ENCODE measurements at regions not wholly inside any gene's neighbourhood (a gene's known extent, or its start where the extent isn't known, plus 50 kb on each side); places are given as distances from the start of the nearest gene placed in this dataset.

- DNase-seq (ENCODE audit: low read depth in 6 of 9, low spot score in 9 of 9), result no peak
- no peak overlapping the region for H3K4me3 ChIP-seq (ENCODE audit: low read length in 2 of 2)
- H3K4me1 ChIP-seq (ENCODE audit: control insufficient read depth in 2 of 2, insufficient read depth in 2 of 2, low read length in 2 of 2), result peaks cover 0 to 2% of the 10 kb centered on the region in 2 donors
- H3K27ac ChIP-seq (ENCODE audit: low read depth in 1 of 2, low read length in 1 of 2), result no peak overlapping the region
- no peaks in the 10 kb centered on the region for H3K36me3 ChIP-seq (ENCODE audit: control insufficient read depth in 2 of 2, insufficient read depth in 2 of 2, low read length in 1 of 2)
- WGBS, result 97% methylated on average over 1 of the region's 1 CpG
- no peaks in the 10 kb centered on the region for H3K9me3 ChIP-seq (ENCODE audit: control insufficient read depth in 2 of 2, insufficient read depth in 1 of 2, low read length in 1 of 2)
- no peaks in the 10 kb centered on the region for H3K27me3 ChIP-seq (ENCODE audit: control insufficient read depth in 2 of 2, insufficient read depth in 1 of 2, low read length in 1 of 2)
Observed at GRCh38 chr5:68140763-68141162, 74.8 kb upstream of the PIK3R1 start.

GRCh38 chr5:68139611-68140441 is 75.7 kb upstream of the PIK3R1 start:
- H3K4me1 ChIP-seq (ENCODE audit: control insufficient read depth in 2 of 2, insufficient read depth in 2 of 2, low read length in 2 of 2), result peaks cover 0 to 2% of the 10 kb centered on the region in 2 donors
- no peaks in the 10 kb centered on the region for H3K36me3 ChIP-seq (ENCODE audit: control insufficient read depth in 2 of 2, insufficient read depth in 2 of 2, low read length in 1 of 2)
- H3K27me3 ChIP-seq (ENCODE audit: control insufficient read depth in 2 of 2, insufficient read depth in 1 of 2, low read length in 1 of 2), result no peaks in the 10 kb centered on the region
- WGBS, result 89% methylated on average over 3 of the region's 3 CpGs
- no peak overlapping the region for H3K4me3 ChIP-seq (ENCODE audit: low read length in 2 of 2)
- no peaks in the 10 kb centered on the region for H3K9me3 ChIP-seq (ENCODE audit: control insufficient read depth in 2 of 2, insufficient read depth in 1 of 2, low read length in 1 of 2)
- no peak overlapping the region for H3K27ac ChIP-seq (ENCODE audit: low read depth in 1 of 2, low read length in 1 of 2)
- DNase-seq (ENCODE audit: low read depth in 6 of 9, low spot score in 9 of 9), result no peak

- Histone ChIP-seq H3K4me1 (ENCODE audit: control insufficient read depth in 2 of 2, insufficient read depth in 2 of 2, low read length in 2 of 2) (peaks cover 0 to 2% of the 10 kb centered on the region in 2 donors), H3K4me3 (ENCODE audit: low read length in 2 of 2) (no peak overlapping the region), H3K27ac (ENCODE audit: low read depth in 1 of 2, low read length in 1 of 2) (no peak overlapping the region), H3K36me3 (ENCODE audit: control insufficient read depth in 2 of 2, insufficient read depth in 2 of 2, low read length in 1 of 2) (no peaks in the 10 kb centered on the region), H3K9me3 (ENCODE audit: control insufficient read depth in 2 of 2, insufficient read depth in 1 of 2, low read length in 1 of 2) (no peaks in the 10 kb centered on the region), H3K27me3 (ENCODE audit: control insufficient read depth in 2 of 2, insufficient read depth in 1 of 2, low read length in 1 of 2) (peaks cover 0 to 2% of the 10 kb centered on the region in 2 donors)
- 91% methylated on average over 2 of the region's 2 CpGs for WGBS
- DNase-seq (ENCODE audit: low read depth in 6 of 9, low spot score in 9 of 9), result no peak
Observed at GRCh38 chr5:68137511-68138140, 77.9 kb upstream of the PIK3R1 start.

GRCh38 chr5:68134669-68135313 is 80.8 kb upstream of the PIK3R1 start:
- Histone ChIP-seq H3K27ac (ENCODE audit: low read depth in 1 of 2, low read length in 1 of 2) (no peak overlapping the region), H3K36me3 (ENCODE audit: control insufficient read depth in 2 of 2, insufficient read depth in 2 of 2, low read length in 1 of 2) (no peaks in the 10 kb centered on the region), H3K4me1 (ENCODE audit: control insufficient read depth in 2 of 2, insufficient read depth in 2 of 2, low read length in 2 of 2) (no peaks in the 10 kb centered on the region), H3K9me3 (ENCODE audit: control insufficient read depth in 2 of 2, insufficient read depth in 1 of 2, low read length in 1 of 2) (no peaks in the 10 kb centered on the region), H3K27me3 (ENCODE audit: control insufficient read depth in 2 of 2, insufficient read depth in 1 of 2, low read length in 1 of 2) (peaks cover 0 to 2% of the 10 kb centered on the region in 2 donors), H3K4me3 (ENCODE audit: low read length in 2 of 2) (no peak overlapping the region)
- no peak for DNase-seq (ENCODE audit: low read depth in 6 of 9, low spot score in 9 of 9)
- WGBS, result 97% methylated on average over 5 of the region's 5 CpGs

GRCh38 chr5:68134033-68134668 is 81.4 kb upstream of the PIK3R1 start:
- WGBS, result 98% methylated on average over 10 of the region's 10 CpGs
- Histone ChIP-seq H3K36me3 (ENCODE audit: control insufficient read depth in 2 of 2, insufficient read depth in 2 of 2, low read length in 1 of 2) (no peaks in the 10 kb centered on the region), H3K4me3 (ENCODE audit: low read length in 2 of 2) (no peak overlapping the region), H3K4me1 (ENCODE audit: control insufficient read depth in 2 of 2, insufficient read depth in 2 of 2, low read length in 2 of 2) (no peaks in the 10 kb centered on the region), H3K9me3 (ENCODE audit: control insufficient read depth in 2 of 2, insufficient read depth in 1 of 2, low read length in 1 of 2) (no peaks in the 10 kb centered on the region), H3K27ac (ENCODE audit: low read depth in 1 of 2, low read length in 1 of 2) (no peak overlapping the region), H3K27me3 (ENCODE audit: control insufficient read depth in 2 of 2, insufficient read depth in 1 of 2, low read length in 1 of 2) (peaks cover 0 to 6% of the 10 kb centered on the region in 2 donors)
- no peak for DNase-seq (ENCODE audit: low read depth in 6 of 9, low spot score in 9 of 9)

GRCh38 chr5:68130253-68130652 is 85.3 kb upstream of the PIK3R1 start:
- H3K36me3 ChIP-seq (ENCODE audit: control insufficient read depth in 2 of 2, insufficient read depth in 2 of 2, low read length in 1 of 2), result no peaks in the 10 kb centered on the region
- H3K27ac ChIP-seq (ENCODE audit: low read depth in 1 of 2, low read length in 1 of 2), result no peak overlapping the region
- H3K4me1 ChIP-seq (ENCODE audit: control insufficient read depth in 2 of 2, insufficient read depth in 2 of 2, low read length in 2 of 2), result peaks cover 0 to 8% of the 10 kb centered on the region in 2 donors
- H3K27me3 ChIP-seq (ENCODE audit: control insufficient read depth in 2 of 2, insufficient read depth in 1 of 2, low read length in 1 of 2), result peaks cover 0 to 9% of the 10 kb centered on the region in 2 donors
- WGBS, result 98% methylated on average over 2 of the region's 2 CpGs
- no peaks in the 10 kb centered on the region for H3K9me3 ChIP-seq (ENCODE audit: control insufficient read depth in 2 of 2, insufficient read depth in 1 of 2, low read length in 1 of 2)
- no peak overlapping the region for H3K4me3 ChIP-seq (ENCODE audit: low read length in 2 of 2)
- DNase-seq (ENCODE audit: low read depth in 6 of 9, low spot score in 9 of 9), result no peak

GRCh38 chr5:68129364-68129763 is 86.2 kb upstream of the PIK3R1 start:
- H3K27ac ChIP-seq (ENCODE audit: low read depth in 1 of 2, low read length in 1 of 2), result no peak overlapping the region
- peaks cover 2 to 9% of the 10 kb centered on the region in 2 donors for H3K27me3 ChIP-seq (ENCODE audit: control insufficient read depth in 2 of 2, insufficient read depth in 1 of 2, low read length in 1 of 2)
- no peaks in the 10 kb centered on the region for H3K36me3 ChIP-seq (ENCODE audit: control insufficient read depth in 2 of 2, insufficient read depth in 2 of 2, low read length in 1 of 2)
- WGBS, result 98% methylated on average over 4 of the region's 4 CpGs
- H3K9me3 ChIP-seq (ENCODE audit: control insufficient read depth in 2 of 2, insufficient read depth in 1 of 2, low read length in 1 of 2), result no peaks in the 10 kb centered on the region
- no peak overlapping the region for H3K4me3 ChIP-seq (ENCODE audit: low read length in 2 of 2)
- no peak for DNase-seq (ENCODE audit: low read depth in 6 of 9, low spot score in 9 of 9)
- H3K4me1 ChIP-seq (ENCODE audit: control insufficient read depth in 2 of 2, insufficient read depth in 2 of 2, low read length in 2 of 2), result peaks cover 0 to 8% of the 10 kb centered on the region in 2 donors

- no peak for DNase-seq (ENCODE audit: low read depth in 6 of 9, low spot score in 9 of 9)
- 95% methylated on average over 2 of the region's 2 CpGs for WGBS
Observed at GRCh38 chr5:68126886-68127285, 88.7 kb upstream of the PIK3R1 start.

More at GRCh38 chr5:68126886-68127285, 88.7 kb upstream of the PIK3R1 start:
- no peak overlapping the region for H3K27ac ChIP-seq (ENCODE audit: low read depth in 1 of 2, low read length in 1 of 2)
- H3K4me1 ChIP-seq (ENCODE audit: control insufficient read depth in 2 of 2, insufficient read depth in 2 of 2, low read length in 2 of 2), result peaks cover 10 to 20% of the 10 kb centered on the region in 2 donors
- H3K4me3 ChIP-seq (ENCODE audit: low read length in 2 of 2), result no peak overlapping the region
- H3K9me3 ChIP-seq (ENCODE audit: control insufficient read depth in 2 of 2, insufficient read depth in 1 of 2, low read length in 1 of 2), result no peaks in the 10 kb centered on the region
- H3K27me3 ChIP-seq (ENCODE audit: control insufficient read depth in 2 of 2, insufficient read depth in 1 of 2, low read length in 1 of 2), result peaks cover 2 to 10% of the 10 kb centered on the region in 2 donors
- H3K36me3 ChIP-seq (ENCODE audit: control insufficient read depth in 2 of 2, insufficient read depth in 2 of 2, low read length in 1 of 2), result no peaks in the 10 kb centered on the region

Measured in thymus (tissue), 11 donors.